Fibroblast of skin of left biceps (primary cell): ENCODE measurements at regions not wholly inside any gene's neighbourhood (a gene's known extent, or its start where the extent isn't known, plus 50 kb on each side); places are given as distances from the start of the nearest gene placed in this dataset.

ENCODE experiments used
- DNase-seq, 2 experiments: peaks; one replicate each; pipeline ENCODE4 v3.0.0-alpha.2; 2013; ENCODE audit warnings: low read depth in 2 of 2

DNA sequence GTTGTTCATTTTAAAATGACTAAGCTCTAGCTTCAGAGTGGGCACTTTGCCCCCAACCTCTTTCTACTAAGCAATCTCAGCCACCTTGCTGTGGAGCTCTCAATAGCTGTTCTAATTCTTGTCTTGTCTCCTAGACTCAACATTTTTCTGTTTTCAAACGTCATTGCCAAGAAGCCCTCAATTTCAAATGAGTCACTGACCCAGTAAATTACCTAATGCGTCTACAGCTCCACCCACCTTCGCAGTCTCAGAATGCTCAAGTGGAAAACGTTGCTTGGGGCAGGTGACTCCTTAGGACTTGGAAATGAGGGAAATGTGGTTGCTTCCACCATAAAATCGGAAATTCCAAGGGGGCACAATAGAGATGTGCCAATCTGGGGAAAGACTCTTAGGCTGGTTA lies 59.0 kb downstream of the ING2 start:
- DNase-seq: no peak

- DNase-seq: no peak
Measured at GRCh38 chr4:183571350-183571941, 66.6 kb downstream of the ING2 start.

- no peak for DNase-seq
Measured at GRCh38 chr4:183576701-183577404, 72.0 kb downstream of the ING2 start.

DNA sequence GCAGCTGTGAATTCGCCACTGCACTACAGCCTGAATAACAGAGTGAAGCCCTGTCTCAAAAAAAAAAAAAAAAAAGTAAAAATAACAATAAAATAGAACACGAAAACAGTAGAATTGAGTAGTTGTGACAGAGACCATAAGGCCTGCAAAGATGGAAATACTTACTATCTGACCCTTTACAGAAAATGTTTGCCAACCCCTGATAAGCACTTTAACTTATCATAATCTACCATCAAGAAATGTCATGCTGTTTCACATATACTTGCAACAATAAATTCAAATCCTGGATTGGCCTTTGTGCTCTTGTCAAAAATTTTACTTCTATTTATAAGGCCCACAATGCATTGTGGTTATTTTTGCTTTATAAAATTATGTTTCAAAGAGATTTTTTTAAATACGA lies 75.5 kb downstream of the ING2 start:
- DNase-seq: no peak

DNA sequence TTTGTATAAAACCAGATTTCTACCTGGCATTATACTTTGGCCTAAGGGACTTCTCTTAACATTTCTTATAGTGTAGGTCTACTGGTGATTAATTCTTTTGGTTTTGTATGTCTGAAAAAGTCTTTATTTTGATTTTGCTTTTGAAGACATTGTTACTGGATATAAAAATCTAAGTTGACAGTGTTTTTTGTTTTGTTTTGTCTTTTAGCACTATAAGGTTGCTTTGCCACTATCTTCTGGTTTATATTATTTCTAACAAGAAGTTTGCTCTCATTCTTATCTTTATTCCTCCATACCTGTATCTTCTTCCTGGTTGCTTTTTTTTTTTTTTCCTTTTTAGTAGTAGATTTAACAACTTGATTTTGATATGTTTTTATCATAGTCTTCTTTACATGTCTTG lies 76.0 kb downstream of the ING2 start:
- no peak for DNase-seq

GRCh38 chr4:183586824-183587223 lies 72.2 kb downstream of the RWDD4 start:
- DNase-seq: no peak

GRCh38 chr4:183588169-183588675 lies 70.8 kb downstream of the RWDD4 start:
- peak; percentile 75 to 78 for DNase-seq

DNA sequence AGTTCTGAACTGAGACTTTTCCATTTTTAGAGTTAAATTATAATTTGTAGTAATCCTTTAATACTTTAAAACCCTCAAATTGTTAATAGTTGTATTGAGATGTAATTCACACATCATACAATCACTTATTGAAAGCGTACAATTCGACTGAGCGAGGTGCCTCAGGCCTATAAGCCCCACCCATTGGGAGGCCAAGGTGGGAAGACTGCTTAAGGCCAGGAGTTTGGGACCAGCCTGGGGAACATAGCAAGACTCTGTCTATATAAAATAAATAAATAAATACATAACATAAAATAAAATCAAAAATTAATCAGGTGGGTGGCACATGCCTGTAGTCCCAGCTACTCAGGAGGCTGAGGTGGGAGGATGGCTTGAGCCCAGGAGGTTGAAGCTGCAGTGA lies 70.3 kb downstream of the RWDD4 start:
- no peak for DNase-seq

- peak in 1 of 2 experiments; percentile 28 for DNase-seq
Measured at GRCh38 chr4:183589461-183590099, 69.4 kb downstream of the RWDD4 start.
